ENCODE measurements at regions not wholly inside any gene's neighbourhood (a gene's known extent, or its start where the extent isn't known, plus 50 kb on each side); places are given as distances from the start of the nearest gene placed in this dataset.

DNA sequence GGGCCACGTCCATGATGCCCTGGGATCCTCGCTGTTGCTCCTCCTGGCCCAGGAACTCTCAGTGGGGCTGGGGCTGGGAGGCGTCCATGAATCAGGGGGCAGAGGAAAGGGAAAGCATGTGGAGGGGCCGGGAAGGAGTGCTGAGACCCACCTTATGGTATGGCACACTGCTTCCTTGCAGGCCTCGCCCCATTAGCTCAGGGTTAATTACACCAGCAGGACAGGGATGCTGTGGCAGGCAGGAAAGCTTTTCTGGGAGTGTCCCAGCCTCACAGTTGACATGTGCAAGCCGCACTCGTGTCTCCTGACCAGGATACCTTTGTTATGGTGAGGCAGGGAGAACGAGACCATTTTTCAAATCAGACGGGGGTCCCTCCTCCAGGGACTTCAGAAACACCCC is 109.7 kb upstream of the PCBD1 start:
- no peak for TF ChIP-seq POLR2AphosphoS5 (IDR thresholded peaks at IDR 0.05; ENCODE audit: low read depth, low read length)
- TF ChIP-seq, protein P1, sequence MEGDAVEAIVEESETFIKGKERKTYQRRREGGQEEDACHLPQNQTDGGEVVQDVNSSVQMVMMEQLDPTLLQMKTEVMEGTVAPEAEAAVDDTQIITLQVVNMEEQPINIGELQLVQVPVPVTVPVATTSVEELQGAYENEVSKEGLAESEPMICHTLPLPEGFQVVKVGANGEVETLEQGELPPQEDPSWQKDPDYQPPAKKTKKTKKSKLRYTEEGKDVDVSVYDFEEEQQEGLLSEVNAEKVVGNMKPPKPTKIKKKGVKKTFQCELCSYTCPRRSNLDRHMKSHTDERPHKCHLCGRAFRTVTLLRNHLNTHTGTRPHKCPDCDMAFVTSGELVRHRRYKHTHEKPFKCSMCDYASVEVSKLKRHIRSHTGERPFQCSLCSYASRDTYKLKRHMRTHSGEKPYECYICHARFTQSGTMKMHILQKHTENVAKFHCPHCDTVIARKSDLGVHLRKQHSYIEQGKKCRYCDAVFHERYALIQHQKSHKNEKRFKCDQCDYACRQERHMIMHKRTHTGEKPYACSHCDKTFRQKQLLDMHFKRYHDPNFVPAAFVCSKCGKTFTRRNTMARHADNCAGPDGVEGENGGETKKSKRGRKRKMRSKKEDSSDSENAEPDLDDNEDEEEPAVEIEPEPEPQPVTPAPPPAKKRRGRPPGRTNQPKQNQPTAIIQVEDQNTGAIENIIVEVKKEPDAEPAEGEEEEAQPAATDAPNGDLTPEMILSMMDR (IDR thresholded peaks at IDR 0.05) = no peak
- DNase-seq (ENCODE audit: low read depth, low spot score) = no peak
- intact Hi-C loops (cut with micrococcal nuclease; ENCODE audit: unreplicated experiment) = no loop called here
- H3K36me3 ChIP-seq (ENCODE audit: control insufficient read depth, insufficient read depth, low read length) = no peaks in the 10 kb centered on the region
- no peak overlapping the region for H3K27ac ChIP-seq (ENCODE audit: low read length)
- no peak overlapping the region for H3K4me3 ChIP-seq (ENCODE audit: low read depth in 2 of 2, low read length in 2 of 2)
- no peaks in the 10 kb centered on the region for H3K4me1 ChIP-seq (ENCODE audit: control insufficient read depth, insufficient read depth, low read length)
- peaks cover 34% of the 10 kb centered on the region for H3K27me3 ChIP-seq (ENCODE audit: control insufficient read depth, insufficient read depth, low read length)
- POLR2A ChIA-PET = no interaction called here
- no peak for ATAC-seq
- CTCF ChIA-PET = no interaction called here
- no peaks in the 10 kb centered on the region for H3K9me3 ChIP-seq (ENCODE audit: control insufficient read depth, insufficient read depth, low read depth, low read length)
- BruUV-seq (replicated peaks) = no TSS peak
- in situ Hi-C loops (cut with HindIII; ENCODE audit: low pct_unique_long_range_greater_than_20kb, low sequenced_read_pairs) = no loop called here

DNA sequence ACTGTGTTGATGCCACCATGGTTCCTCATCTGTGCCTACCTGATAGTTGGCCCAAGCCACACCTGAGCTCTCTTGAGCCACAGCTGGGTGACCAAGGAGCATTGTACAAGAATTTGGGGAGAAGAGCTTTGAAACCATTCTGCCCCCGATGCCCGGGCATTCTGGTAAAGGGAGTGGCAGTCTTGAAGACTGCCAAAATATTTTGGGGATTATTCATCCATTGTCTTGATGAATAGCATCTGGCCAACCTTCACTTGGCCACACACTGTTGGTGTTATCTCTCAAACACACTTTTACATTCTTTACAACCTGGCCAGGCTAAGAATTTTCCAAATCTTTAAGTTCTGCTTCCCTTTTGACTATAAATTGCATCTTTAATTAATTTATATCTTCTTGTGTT is 113.1 kb upstream of the PCBD1 start:
- no TSS peak for BruUV-seq (replicated peaks)
- ChIA-PET CTCF (no interaction called here), POLR2A (no interaction called here)
- H3K36me3 ChIP-seq (ENCODE audit: control insufficient read depth, insufficient read depth, low read length) = no peaks in the 10 kb centered on the region
- in situ Hi-C loops (cut with HindIII; ENCODE audit: low pct_unique_long_range_greater_than_20kb, low sequenced_read_pairs) (no loop called here), intact Hi-C loops (cut with micrococcal nuclease; ENCODE audit: unreplicated experiment) (no loop called here)
- DNase-seq (ENCODE audit: low read depth, low spot score) (no peak), ATAC-seq (no peak)
- no peaks in the 10 kb centered on the region for H3K4me1 ChIP-seq (ENCODE audit: control insufficient read depth, insufficient read depth, low read length)
- H3K27me3 ChIP-seq (ENCODE audit: control insufficient read depth, insufficient read depth, low read length) = peaks cover 9% of the 10 kb centered on the region
- no peak overlapping the region for H3K27ac ChIP-seq (ENCODE audit: low read length)
- TF ChIP-seq, protein P2, sequence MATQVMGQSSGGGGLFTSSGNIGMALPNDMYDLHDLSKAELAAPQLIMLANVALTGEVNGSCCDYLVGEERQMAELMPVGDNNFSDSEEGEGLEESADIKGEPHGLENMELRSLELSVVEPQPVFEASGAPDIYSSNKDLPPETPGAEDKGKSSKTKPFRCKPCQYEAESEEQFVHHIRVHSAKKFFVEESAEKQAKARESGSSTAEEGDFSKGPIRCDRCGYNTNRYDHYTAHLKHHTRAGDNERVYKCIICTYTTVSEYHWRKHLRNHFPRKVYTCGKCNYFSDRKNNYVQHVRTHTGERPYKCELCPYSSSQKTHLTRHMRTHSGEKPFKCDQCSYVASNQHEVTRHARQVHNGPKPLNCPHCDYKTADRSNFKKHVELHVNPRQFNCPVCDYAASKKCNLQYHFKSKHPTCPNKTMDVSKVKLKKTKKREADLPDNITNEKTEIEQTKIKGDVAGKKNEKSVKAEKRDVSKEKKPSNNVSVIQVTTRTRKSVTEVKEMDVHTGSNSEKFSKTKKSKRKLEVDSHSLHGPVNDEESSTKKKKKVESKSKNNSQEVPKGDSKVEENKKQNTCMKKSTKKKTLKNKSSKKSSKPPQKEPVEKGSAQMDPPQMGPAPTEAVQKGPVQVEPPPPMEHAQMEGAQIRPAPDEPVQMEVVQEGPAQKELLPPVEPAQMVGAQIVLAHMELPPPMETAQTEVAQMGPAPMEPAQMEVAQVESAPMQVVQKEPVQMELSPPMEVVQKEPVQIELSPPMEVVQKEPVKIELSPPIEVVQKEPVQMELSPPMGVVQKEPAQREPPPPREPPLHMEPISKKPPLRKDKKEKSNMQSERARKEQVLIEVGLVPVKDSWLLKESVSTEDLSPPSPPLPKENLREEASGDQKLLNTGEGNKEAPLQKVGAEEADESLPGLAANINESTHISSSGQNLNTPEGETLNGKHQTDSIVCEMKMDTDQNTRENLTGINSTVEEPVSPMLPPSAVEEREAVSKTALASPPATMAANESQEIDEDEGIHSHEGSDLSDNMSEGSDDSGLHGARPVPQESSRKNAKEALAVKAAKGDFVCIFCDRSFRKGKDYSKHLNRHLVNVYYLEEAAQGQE (IDR thresholded peaks at IDR 0.05; ENCODE audit: insufficient read depth in 1 of 2, low read depth in 2 of 2, low read length in 1 of 2) = no peak
- no peak for TF ChIP-seq TCF7L2 (IDR thresholded peaks at IDR 0.05; ENCODE audit: low read depth, low read length)
- TF ChIP-seq POLR2AphosphoS5 (IDR thresholded peaks at IDR 0.05; ENCODE audit: low read depth, low read length) = no peak
- TF ChIP-seq, protein P1 (IDR thresholded peaks at IDR 0.05) = no peak
- TF ChIP-seq SIN3A (IDR thresholded peaks at IDR 0.05; ENCODE audit: borderline replicate concordance, insufficient read depth, low read depth, low read length) = no peak
- no peaks in the 10 kb centered on the region for H3K9me3 ChIP-seq (ENCODE audit: control insufficient read depth, insufficient read depth, low read depth, low read length)
- no peak overlapping the region for H3K4me3 ChIP-seq (ENCODE audit: low read depth in 2 of 2, low read length in 2 of 2)

All from Panc1 (cell line).